GM19240 (cell line): ENCODE measurements at regions not wholly inside any gene's neighbourhood (a gene's known extent, or its start where the extent isn't known, plus 50 kb on each side); places are given as distances from the start of the nearest gene placed in this dataset.

Source experiments
- DNase-seq: peaks from one replicate; pipeline ENCODE4 v3.0.0; 2011; ENCODE audit warnings: low spot score; ENCODE audit not compliant: insufficient read length

DNA sequence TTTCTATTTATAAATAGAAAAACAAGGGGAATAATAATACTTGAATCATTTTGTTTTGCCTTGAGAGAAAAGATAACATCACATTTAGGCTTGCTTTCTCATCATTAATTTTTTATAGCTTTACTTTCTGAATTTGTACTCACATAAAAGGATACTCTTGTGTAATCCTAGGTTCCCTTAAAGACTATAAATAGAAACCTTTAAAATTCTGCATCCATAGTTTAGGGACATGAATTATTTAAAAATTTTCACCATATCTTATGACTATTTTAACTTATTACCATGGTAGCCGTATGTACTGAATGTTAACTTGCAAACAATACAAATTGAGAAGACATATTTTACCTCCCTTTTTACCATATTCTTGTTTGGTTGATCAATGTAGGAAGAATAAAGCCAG, 143.5 kb upstream of the CWC22 start:
- no peak for DNase-seq

DNA sequence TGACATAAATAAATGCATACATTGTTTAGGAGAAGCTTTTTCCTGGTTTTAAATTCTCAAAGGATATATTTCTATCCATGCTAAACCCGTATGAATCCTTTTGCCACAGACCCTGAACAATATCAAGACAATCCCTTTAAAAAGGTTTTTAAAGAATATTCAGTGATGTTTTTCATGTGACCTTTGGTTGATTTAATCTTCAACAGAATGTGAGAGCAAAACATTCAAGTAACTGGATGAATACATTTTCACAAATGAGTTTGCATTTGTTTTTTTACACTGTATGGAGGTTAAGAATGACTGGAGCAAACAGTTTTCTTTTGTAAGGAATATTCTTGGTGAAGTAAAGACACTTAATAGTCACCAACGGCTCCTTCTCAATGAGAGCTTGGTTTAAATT, 139.4 kb upstream of the CWC22 start:
- DNase-seq, result no peak

DNA sequence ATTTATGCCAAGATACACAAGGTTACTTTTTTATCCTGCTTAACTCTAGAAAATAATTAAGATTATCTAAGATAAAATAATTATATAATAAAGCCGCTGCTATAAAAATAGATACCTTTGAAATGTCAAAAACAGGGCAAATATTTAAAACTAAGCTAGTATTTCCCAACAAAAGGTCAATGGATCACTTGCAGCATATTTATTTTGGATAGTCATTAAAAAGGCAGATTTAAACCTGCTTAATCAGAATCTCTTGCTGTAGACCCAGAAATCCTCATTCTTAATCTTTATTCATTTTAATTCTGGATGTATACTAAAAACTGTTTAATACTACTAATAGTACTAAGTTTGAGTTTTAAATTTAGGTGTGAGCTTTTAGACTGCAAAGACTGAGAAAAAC, 139.0 kb upstream of the CWC22 start:
- no peak for DNase-seq

DNA sequence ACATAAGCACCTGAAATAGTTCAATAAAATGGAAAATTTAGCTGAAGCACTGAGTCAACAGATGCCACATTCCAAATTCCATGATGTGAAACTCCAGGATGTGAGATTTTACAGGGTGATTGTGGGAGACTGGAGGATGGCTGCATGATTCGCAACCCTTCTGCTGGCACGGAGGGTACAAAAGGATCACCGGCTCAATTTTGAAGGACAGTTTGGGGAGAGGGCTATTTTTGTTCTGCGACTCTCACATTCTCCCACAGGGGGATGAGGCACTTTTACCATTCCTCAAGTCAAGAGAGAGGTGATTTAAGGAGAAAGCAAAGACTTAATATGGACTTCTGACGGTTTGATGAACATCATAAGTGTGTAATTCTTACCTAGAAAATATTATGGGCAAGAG, 138.1 kb upstream of the CWC22 start:
- no peak for DNase-seq

DNA sequence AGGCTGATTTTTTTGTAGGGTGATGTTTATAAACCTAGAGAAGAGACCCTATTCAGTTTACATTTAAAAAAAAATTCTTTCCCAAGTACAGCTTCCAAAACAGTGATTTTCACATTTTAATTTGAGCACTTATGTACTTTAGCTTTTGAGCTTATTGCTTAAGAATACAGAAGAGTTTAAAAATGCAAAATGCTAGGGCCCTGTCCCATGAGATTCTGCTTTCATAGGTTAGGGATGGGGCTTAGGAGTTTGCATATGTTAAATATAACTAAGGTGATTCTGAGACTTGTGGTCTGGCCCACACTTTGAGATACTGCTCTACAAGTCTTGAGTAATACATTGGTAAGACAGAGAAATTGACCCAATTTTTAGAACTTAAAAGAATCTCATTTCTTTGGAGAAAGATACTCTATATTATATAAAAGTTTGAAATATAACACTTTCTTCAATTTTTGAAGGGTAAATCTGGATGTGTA, 137.3 kb upstream of the CWC22 start:
- DNase-seq, result no peak

DNA sequence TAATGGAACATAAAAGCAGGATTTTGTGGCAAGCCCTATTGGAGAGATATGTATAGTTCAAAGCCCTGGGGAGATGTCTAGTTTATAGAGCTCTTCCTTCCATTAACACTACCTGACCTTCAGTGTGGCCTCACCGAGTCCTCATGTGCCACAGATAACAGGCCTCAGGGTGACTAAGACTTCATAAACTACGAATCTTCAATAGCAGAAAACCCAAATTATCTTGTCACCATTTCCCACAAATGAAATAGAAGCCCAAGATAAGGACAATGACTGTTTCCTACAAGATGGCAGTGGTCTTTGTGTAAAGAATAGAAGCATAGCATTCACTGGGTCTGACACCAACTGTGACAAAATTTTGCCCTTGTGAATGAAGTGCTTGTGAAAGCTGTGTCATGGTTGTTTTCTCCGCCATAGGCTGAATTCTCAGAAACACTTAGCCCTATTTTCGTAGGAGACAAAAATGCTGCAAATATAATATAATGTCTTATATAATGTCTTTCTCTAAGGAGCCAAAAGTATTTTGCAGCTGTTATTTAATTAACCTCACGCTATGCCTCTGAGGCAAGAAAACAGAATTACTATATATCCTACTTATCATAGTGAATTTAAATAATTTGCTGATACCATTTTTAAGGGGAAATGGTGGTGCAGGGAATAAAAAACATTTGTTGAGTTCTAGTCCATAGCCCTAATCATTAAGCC, 136.7 kb upstream of the CWC22 start:
- DNase-seq, result no peak

DNA sequence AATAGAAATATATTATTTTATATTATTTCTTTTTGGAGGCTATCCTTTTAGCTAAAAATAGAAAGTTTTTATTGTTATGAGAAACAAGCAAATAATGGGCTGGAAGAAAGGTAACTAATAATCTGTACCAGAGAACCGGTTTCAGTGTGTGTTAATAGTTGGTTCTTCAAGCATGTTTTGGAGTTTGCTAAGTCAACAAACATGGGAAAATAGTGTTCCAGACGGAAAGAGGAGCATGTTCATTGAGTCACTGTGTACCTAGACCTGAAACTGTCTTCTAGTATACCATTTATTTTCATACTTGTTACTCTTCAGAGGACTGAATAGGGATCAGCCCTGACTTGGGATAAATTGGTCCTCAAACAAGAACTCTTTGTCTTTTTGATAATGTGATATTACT, 134.5 kb upstream of the CWC22 start:
- DNase-seq, result no peak

DNA sequence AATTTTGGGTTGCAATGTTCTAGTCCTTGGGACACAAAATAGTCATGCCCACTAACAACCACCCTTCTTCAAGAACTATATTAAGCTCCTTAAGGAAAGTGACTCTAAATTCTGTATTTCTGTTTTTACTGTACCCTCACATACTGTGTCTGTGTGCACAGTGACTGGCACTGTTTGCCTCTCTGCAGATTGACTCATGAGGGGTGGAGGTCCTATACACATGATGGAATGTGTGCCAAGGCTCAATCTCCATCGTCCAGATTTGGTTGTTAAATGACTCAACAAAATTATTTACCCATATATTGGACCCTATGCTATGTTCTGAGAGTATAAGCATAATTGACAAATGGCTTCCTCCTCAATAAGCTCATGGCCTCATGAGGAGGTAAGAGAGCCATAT, 126.6 kb upstream of the CWC22 start:
- DNase-seq, result no peak

DNA sequence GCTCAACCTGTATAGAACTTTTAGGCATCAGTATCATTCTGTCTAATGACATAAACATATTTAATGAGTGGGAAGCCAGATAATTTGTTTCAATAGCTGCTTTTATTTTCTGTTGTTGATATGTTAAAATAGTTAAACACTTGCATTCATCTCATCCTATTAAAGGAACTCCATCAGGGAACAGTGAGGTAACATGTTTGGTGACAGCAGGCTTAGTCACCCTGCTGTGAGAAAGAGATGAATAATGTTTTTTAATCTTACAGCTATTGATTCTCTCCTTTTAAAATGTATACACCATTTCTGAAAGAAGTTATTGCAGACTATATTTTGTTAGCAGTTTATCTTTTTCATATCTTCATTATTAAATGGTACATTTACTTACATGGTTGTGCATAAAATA, 123.3 kb upstream of the CWC22 start:
- no peak for DNase-seq

DNA sequence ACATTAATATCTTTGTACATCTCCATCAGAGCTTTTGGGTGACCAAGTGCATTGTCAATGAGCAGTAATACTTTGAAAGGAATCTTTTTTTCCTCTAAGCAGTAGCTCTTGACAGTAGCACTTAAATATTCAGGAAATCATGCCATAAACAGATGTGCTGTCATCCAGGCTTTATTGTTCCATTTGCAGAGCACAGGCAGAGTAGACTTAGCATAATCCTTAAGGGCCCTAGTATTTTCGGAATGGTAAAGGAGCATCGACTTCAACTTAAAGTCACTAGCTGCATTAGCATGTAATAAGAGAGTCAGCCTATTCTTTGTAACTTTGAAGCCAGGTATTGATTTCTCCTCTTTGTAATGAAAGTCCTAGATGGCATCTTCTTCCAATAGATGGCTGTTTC, 121.8 kb upstream of the CWC22 start:
- no peak for DNase-seq

DNA sequence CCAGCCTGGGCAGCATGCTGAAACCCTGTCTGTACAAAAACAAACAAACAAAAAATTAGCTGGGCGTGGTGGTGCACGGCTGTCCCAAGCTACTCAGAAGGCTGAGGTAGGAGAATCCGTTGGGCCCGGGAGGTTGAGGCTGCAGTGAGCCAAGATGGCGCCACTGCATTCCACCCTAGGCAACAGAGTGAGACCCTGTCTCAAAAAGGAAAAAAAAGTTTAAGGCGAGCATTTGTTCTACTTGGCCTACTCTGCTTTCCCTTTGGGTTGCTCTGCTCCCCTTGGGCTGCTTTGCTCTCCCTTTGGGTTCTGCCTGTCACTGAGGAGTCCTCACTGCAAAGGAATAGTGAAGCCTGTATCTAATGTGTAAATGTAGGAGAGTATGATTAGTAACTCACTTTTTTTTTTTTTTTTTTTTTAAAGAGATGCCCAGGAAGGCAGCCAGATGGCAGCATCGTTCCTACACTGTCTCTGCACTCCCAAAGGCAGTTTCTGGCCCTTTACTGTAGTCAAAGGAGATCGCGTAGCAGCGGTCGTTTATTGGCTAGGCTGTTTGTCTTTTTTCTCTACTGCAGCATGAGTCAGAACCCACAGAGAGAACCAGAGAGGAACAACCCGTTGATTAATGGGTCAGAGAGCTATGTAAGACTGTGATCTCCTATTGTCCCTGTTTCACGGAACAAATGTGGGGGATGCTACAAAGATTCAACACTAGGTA, 118.3 kb upstream of the CWC22 start:
- no peak for DNase-seq

DNA sequence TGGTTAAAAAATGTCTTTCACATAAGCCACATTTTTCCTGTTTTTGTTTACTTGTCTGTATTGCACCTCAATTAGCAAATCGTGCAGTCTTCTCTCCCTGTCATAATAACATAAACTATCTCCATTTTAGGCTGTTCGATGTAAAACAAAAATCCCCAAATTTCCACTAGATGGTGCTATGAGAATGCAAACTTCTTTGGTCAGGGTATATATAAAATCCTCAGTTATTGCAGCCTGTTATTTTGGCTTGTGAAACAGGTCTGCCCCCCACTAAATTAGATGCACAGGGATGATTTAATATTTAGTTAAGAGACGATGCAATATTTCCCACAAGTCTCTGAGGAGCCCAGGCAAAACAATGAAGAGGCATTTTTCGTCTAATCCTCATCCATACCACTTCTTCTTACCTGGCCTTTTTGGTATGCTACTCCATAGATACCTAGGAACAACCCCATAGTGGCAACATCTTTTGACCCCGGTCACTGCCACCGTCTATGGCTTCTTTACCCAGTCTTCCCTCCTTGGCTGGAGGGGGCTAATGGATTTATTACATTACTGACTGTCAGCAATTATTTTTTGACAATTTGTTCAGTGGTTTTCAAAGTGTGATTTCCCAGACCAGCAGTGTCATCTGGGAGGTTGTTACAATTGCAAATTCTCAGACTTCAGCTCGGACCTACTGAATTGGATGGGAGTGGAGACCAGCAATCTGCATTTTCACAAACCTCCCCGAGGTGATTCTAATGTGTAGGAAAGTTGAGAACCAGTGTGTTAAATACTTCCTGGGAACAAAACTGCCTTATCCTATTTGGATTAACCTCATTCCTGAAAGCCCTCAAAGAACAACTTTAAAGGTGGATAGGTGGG, 117.4 kb upstream of the CWC22 start:
- DNase-seq, result no peak

DNA sequence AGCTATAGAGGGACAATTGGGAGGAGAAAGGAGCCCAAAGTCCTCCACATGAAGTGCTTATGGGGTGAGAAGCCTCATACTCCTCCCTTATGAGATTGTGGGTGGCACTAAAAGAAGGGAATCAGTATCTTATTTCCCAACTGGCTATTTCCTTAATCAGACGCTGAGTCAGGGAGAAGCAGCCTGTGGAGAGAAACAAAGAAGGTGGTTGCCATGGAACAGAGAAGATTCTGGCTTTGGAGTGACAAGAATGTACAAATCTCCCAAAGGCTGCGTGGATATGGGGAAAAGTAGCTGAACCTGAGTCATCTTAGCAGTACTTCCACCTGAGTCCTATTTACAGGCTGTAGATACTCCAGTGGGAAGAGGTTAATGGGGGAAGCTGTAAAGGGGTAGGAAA, 115.8 kb upstream of the CWC22 start:
- DNase-seq, result no peak

DNA sequence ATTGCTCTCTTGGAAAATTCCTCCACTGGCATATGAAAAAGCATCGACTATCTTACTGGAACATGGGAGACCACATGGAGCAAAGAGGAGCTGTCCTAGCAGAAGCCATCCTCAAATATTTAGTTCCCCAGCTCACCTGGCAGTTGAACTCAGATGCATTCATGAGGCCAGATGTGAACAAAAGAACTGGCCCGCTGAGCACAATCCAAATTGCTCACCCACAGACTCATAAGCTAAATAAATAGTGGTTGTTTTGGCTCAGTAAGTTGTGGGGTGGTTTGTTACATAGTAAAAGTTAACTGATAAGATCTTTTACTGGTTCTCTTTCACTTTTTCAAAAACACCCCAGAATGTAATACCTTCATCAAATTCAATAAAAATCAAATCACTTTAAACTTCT, 108.6 kb upstream of the CWC22 start:
- DNase-seq, result no peak

DNA sequence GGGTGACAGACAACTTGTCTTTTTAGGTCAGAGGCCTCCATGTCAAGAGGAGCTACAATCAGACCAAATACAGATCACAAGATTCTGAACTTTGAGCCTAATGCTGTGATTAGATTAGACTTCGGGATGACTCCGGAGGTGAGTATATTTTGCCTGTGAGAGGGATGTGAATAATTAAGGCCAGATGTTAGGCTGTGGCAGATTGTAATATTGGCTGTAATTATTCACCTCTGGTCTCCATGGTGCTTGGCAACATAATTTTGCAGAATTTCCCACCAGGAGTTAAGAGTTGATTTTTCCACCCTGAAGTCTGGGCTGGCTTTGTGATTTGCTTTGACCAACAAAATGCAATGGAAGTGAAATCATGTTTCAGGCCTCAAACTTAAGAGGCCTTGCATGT, 108.2 kb upstream of the CWC22 start:
- DNase-seq, result no peak

DNA sequence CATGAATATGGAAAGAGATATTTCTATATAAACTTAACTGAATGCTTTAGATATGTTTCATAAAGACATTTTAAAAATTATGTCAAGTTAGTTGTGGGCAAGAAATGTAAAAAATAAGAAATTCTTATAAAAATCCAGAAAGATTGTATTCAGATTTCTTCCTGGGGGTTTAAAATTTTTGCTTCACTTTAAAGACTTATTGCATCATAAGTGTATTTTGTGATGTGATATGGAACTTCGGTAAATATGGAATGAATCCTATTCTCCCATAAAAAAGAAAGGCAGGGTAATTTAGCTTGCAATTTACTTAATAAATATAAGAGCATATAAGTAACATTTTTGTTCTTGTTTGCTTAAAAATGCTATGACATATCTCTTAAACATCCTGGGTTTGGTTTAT, 104.8 kb upstream of the CWC22 start:
- no peak for DNase-seq

DNA sequence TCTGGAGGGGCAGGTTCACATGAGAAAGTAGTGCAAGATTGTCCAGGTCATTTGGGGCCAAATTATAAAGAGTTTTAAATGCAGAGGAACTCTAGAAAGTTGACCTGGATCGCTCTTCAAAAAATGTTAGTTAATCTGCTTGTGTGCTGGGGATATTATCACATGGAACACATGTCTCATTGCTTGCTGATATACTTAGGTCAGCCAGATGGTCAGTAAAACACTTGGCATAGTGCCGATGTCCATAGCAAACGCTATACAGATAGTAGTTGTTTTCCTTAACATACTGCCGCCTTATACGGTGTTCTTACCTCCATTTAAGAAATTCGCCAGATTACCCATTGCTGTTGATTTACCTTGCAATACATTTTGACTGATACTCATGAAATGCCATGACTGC, 103.4 kb upstream of the CWC22 start:
- no peak for DNase-seq

DNA sequence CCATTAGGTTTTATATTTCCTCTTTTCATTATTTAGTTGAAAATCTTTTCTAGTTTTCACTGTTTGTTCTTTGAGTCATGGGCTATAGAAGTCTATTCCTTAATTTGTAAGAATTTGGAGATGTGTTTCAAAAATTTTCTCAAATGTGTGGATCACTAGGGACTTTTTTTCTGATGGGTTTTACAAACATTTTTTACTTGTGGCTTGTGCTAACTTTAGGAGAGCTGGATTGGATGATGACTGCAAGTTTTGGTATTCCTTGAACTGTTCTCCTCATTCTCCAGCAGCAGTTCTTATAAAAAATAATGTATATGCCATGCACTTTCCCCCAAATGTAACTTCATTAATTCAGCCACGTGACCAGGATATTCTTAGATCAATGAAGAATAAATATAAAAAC, 94.7 kb upstream of the CWC22 start:
- no peak for DNase-seq

DNA sequence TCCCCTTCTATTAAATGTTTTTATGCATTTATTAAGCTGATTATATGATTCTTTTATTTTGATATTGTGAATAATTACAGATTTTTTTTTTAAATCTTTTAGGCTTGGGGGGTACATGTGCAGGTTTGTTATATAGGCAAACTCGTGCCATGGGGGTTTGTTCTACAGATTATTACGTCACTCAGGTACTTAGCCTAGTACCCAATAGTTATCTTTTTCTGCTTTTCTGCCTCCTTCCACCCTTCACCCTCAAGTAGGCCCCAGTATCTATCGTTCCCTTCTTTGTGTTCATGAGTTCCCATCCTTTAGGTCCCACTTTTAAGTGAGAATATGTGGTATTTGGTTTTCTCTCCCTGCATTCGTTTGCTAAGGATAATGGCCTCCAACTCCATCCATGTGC, 92.2 kb upstream of the CWC22 start:
- no peak for DNase-seq

DNA sequence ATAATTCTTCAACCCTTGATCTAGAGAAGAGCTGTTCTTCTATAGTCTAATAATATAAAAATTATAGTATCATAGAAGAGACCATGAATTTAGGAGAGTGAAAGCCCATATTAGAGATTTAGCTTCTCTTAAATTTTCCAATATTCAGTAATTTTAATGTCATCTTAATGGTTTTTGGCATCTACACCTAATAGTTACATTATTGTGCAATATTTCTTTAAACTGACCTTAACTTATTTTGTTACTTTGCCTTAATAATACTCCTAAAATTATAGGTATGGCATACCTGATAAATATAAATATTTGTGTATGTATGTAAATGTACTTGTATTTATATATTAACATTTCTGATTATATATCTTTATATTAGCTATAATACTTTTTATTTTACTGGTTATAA, 78.0 kb upstream of the CWC22 start:
- DNase-seq, result no peak

DNA sequence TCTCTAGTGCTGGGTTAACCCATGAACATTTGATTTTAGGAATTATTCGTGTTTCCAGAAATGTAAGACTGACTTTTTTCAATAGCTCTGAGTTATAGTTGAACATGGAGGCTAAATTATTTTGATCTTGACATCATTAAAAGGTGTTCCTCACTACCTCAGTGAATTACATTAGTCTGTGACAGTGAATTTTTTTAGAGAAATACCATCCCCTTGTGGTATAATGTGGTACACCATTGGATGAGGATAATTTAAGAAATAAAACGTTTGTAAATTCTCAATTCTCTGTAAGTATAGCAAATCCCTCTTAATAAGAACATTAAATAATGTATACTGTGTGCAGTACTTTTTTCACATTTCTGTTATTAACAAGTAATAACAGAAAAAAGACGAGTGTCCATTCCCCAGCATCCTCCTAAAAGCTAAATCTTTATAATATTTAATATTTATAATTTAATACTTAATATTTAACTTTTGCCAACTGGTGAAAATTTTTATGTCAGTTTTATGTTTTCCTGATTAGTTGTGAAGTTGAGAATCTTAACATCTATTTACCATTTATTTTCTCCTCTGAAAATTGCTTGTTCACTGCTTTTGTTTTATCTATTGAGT, 70.3 kb upstream of the CWC22 start:
- no peak for DNase-seq

DNA sequence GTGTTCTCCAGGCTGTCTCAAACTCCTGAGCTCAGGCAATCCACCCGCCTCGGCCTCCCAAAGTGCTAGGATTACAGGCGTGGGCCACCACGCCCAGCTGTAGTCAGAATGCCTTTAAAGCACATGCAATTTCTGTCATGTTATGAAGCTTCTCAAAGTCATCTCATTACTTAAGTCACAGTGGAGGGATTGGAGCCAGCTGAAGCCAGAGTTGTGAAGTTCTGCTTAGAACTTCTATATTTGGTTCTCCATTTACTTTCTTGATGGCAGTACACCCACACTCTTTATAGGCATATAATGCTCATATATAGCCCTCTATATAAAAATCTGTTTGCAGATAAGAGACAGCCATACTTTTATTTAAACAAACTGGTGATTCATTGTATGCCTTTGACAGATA, 68.8 kb upstream of the CWC22 start:
- DNase-seq, result no peak
